Keratinocyte (primary cell): ENCODE measurements at regions not wholly inside any gene's neighbourhood (a gene's known extent, or its start where the extent isn't known, plus 50 kb on each side); places are given as distances from the start of the nearest gene placed in this dataset.

Experiments used
- DNase-seq: peaks from one replicate; pipeline ENCODE4 v3.0.0-alpha.2; 2011; ENCODE audit warnings: low read depth, missing footprints, low spot score
- FAIRE-seq: peaks from 2 replicates; lab custom pipeline; 2011; peaks lifted over from hg19 to GRCh38; lab: Jason Lieb, UNC
- H2AFZ ChIP-seq: 2 replicates; pipeline ENCODE4 v1.6.0; 2012; ENCODE audit warnings: low read length, control low read depth, inconsistent platforms; ENCODE audit not compliant: control insufficient read depth
- H3K27ac ChIP-seq: 2 replicates; pipeline ENCODE4 v1.5.1; 2011; ENCODE audit warnings: low read length; ENCODE audit not compliant: control insufficient read depth, insufficient read depth
- H3K27me3 ChIP-seq: 3 replicates; pipeline ENCODE4 v1.6.0; 2011; ENCODE audit warnings: low read length; ENCODE audit not compliant: control insufficient read depth, insufficient read depth; ENCODE audit errors: extremely low read depth
- H3K36me3 ChIP-seq, 2 experiments: 2 replicates in 1 of 2; 3 replicates in 1 of 2; pipeline ENCODE4 v1.5.1; 2011; ENCODE audit warnings: low read length in 2 of 2, mild to moderate bottlenecking in 1 of 2; ENCODE audit not compliant: control insufficient read depth in 2 of 2, insufficient read depth in 2 of 2; ENCODE audit errors: extremely low read depth in 1 of 2
- H3K4me1 ChIP-seq: 3 replicates; pipeline ENCODE4 v1.5.1; 2011; ENCODE audit warnings: low read length; ENCODE audit not compliant: control insufficient read depth, insufficient read depth; ENCODE audit errors: extremely low read depth
- H3K4me2 ChIP-seq: 3 replicates; pipeline ENCODE4 v1.6.0; 2011; ENCODE audit warnings: low read depth, low read length; ENCODE audit not compliant: control insufficient read depth, insufficient read depth; ENCODE audit errors: extremely low read depth
- H3K4me3 ChIP-seq, 3 experiments: fragments of 200-600 bp in 1 of 3; sonication (generic) in 1 of 3; 2 replicates in 2 of 3; 3 replicates in 1 of 3; pipeline ENCODE4 v1.5.1; 2011 to 2016; ENCODE audit warnings: low read length in 3 of 3, mild to moderate bottlenecking in 3 of 3, control low read depth in 2 of 3, inconsistent platforms in 1 of 3, low read depth in 1 of 3, mixed read lengths in 1 of 3, mixed run types in 1 of 3, moderate library complexity in 1 of 3; ENCODE audit not compliant: control insufficient read depth in 2 of 3, insufficient read depth in 2 of 3; ENCODE audit errors: extremely low read depth in 1 of 3
- H3K79me2 ChIP-seq: 2 replicates; pipeline ENCODE4 v1.6.0; 2012; ENCODE audit warnings: low read length; ENCODE audit not compliant: control insufficient read depth, insufficient read depth
- H3K9ac ChIP-seq: 3 replicates; pipeline ENCODE4 v1.6.0; 2011; ENCODE audit warnings: low read length; ENCODE audit not compliant: control insufficient read depth, insufficient read depth; ENCODE audit errors: extremely low read depth
- H3K9me1 ChIP-seq: 3 replicates; pipeline ENCODE4 v1.6.0; 2011; ENCODE audit warnings: low read length; ENCODE audit not compliant: control insufficient read depth, insufficient read depth; ENCODE audit errors: extremely low read depth
- H3K9me3 ChIP-seq: 2 replicates; pipeline ENCODE4 v1.5.1; 2012; ENCODE audit warnings: low read depth, low read length; ENCODE audit not compliant: control insufficient read depth
- H4K20me1 ChIP-seq: 3 replicates; pipeline ENCODE4 v1.6.0; 2011; ENCODE audit warnings: low read length; ENCODE audit not compliant: control insufficient read depth, insufficient read depth; ENCODE audit errors: extremely low read depth
- CTCF ChIP-seq, 3 experiments: IDR thresholded peaks in 1 of 3; conservative IDR thresholded peaks in 1 of 3; optimal IDR thresholded peaks in 1 of 3; 2 replicates in 2 of 3; 3 replicates in 1 of 3; pipeline versions ENCODE3 to v1.5.1; 2011; ENCODE audit warnings: low read length in 3 of 3, mild to moderate bottlenecking in 3 of 3, moderate library complexity in 2 of 3, control low read depth in 1 of 3, inconsistent platforms in 1 of 3; ENCODE audit not compliant: insufficient read depth in 2 of 3; ENCODE audit errors: extremely low read depth in 1 of 3
- EZH2 ChIP-seq: IDR thresholded peaks from one replicate; pipeline ENCODE4 v1.6.1; 2012; ENCODE audit warnings: inconsistent platforms, mild to moderate bottlenecking, low read length, moderate library complexity
- dilution Hi-C: fragments of 300-500 bp; cut with MboI; formaldehyde crosslinking; loops from one replicate; pipeline ENCODE4 v1.7.0; 2020; ENCODE audit warnings: low sequenced_read_pairs; ENCODE audit not compliant: extremely low pct_ligation_motif_present

GRCh38 chr9:38136386-38136785 is 67.4 kb upstream of the SHB start:
- no peaks in the 10 kb centered on the region for H3K79me2 ChIP-seq
- H2AFZ ChIP-seq = no peak overlapping the region
- FAIRE-seq = no peak
- DNase-seq = no peak
- H3K27me3 ChIP-seq = peaks cover 12% of the 10 kb centered on the region
- H3K27ac ChIP-seq = no peak overlapping the region
- TF ChIP-seq EZH2 = no peak
- H3K9ac ChIP-seq = no peak overlapping the region
- dilution Hi-C loops = no loop called here
- H3K4me1 ChIP-seq = peaks cover 4% of the 10 kb centered on the region
- no peaks in the 10 kb centered on the region for H3K36me3 ChIP-seq
- H3K9me1 ChIP-seq = no peaks in the 10 kb centered on the region
- no peak overlapping the region for H3K4me2 ChIP-seq
- H4K20me1 ChIP-seq = no peaks in the 10 kb centered on the region
- no peaks in the 10 kb centered on the region for H3K9me3 ChIP-seq
- H3K4me3 ChIP-seq = no peak overlapping the region

- Histone ChIP-seq H3K4me1 (no peaks in the 10 kb centered on the region), H4K20me1 (no peaks in the 10 kb centered on the region), H3K79me2 (no peaks in the 10 kb centered on the region), H3K9me3 (no peaks in the 10 kb centered on the region), H3K4me3 (no peak overlapping the region), H3K4me2 (no peak overlapping the region), H3K27ac (no peak overlapping the region), H3K27me3 (peaks cover 8% of the 10 kb centered on the region), H3K36me3 (no peaks in the 10 kb centered on the region), H2AFZ (no peak overlapping the region), H3K9me1 (no peaks in the 10 kb centered on the region), H3K9ac (no peak overlapping the region)
- no peak for DNase-seq
- dilution Hi-C loops = no loop called here
- FAIRE-seq = no peak
- TF ChIP-seq EZH2 (no peak), CTCF (optimal IDR thresholded peaks at IDR 0.05 in 1 of 3, IDR thresholded peaks at IDR 0.05 in 1 of 3, conservative IDR thresholded peaks at IDR 0.05 in 1 of 3; ENCODE audit: extremely low read depth in 1 of 3, insufficient read depth in 2 of 3, low read length in 3 of 3) (no peak)
Observed at GRCh38 chr9:38134611-38135237, 65.7 kb upstream of the SHB start.

- H3K4me1 ChIP-seq = no peaks in the 10 kb centered on the region
- H2AFZ ChIP-seq = no peak overlapping the region
- H3K27me3 ChIP-seq = peaks cover 8% of the 10 kb centered on the region
- no peak overlapping the region for H3K27ac ChIP-seq
- H3K79me2 ChIP-seq = no peaks in the 10 kb centered on the region
- no peaks in the 10 kb centered on the region for H4K20me1 ChIP-seq
- no peaks in the 10 kb centered on the region for H3K9me3 ChIP-seq
- no peak overlapping the region for H3K4me3 ChIP-seq
- dilution Hi-C loops = no loop called here
- DNase-seq (no peak), FAIRE-seq (no peak)
- no peak overlapping the region for H3K4me2 ChIP-seq
- no peak overlapping the region for H3K9ac ChIP-seq
- no peak for TF ChIP-seq EZH2
- TF ChIP-seq CTCF (optimal IDR thresholded peaks at IDR 0.05 in 1 of 3, IDR thresholded peaks at IDR 0.05 in 1 of 3, conservative IDR thresholded peaks at IDR 0.05 in 1 of 3; ENCODE audit: extremely low read depth in 1 of 3, insufficient read depth in 2 of 3, low read length in 3 of 3) = no peak
- no peaks in the 10 kb centered on the region for H3K36me3 ChIP-seq
- H3K9me1 ChIP-seq = no peaks in the 10 kb centered on the region
Observed at GRCh38 chr9:38133595-38133994, 64.6 kb upstream of the SHB start.
